IMR-90 (cell line): ENCODE measurements at regions not wholly inside any gene's neighbourhood (a gene's known extent, or its start where the extent isn't known, plus 50 kb on each side); places are given as distances from the start of the nearest gene placed in this dataset.

Experiments
- ATAC-seq: fragments of 200-7000 bp; cut with Tn5 transposase; 2 replicates; pipeline ENCODE4 v1.9.1; 2020; ENCODE audit warnings: low read depth, mild to moderate bottlenecking, moderate library complexity
- BruUV-seq: library from RNA; stranded (reverse); fragments of 400-500 nt; replicated peaks from 2 replicates; lab custom pipeline; 2021; lab: Mats Ljungman, UMichigan
- CTCF ChIA-PET: fragments of 300-600 bp; formaldehyde crosslinking; extraction: SDS; loops from one replicate; lab custom pipeline; 2021; ENCODE audit warnings: antibody characterized with exemption; lab: Yijun Ruan, JAX
- POLR2A ChIA-PET: fragments of 300-600 bp; sonication (Branson Sonifier 250); formaldehyde crosslinking; loops from one replicate; lab custom pipeline; 2022; ENCODE audit warnings: antibody characterized with exemption; ENCODE audit not compliant: unreplicated experiment; lab: Charles Lee
- DNase-seq: peaks from one replicate; pipeline ENCODE4 v3.0.0; 2013
- H2AFZ ChIP-seq: replicated peaks from 2 replicates; pipeline ENCODE3; 2013; ENCODE audit warnings: low read length, mild to moderate bottlenecking; ENCODE audit not compliant: poor library complexity
- H2AK5ac ChIP-seq: 2 replicates; pipeline ENCODE4 v1.6.1; 2013; ENCODE audit warnings: low read depth, low read length, inconsistent platforms
- H2AK9ac ChIP-seq: replicated peaks from 2 replicates; pipeline ENCODE3; 2013; ENCODE audit warnings: mild to moderate bottlenecking, low read depth, low read length, moderate library complexity; ENCODE audit not compliant: poor library complexity
- H2BK120ac ChIP-seq: 2 replicates; pipeline ENCODE4 v1.6.1; 2013; ENCODE audit warnings: low read depth, low read length, inconsistent platforms
- H2BK15ac ChIP-seq: 3 replicates; pipeline ENCODE4 v1.6.1; 2013; ENCODE audit warnings: low read depth, low read length, inconsistent platforms
- H2BK20ac ChIP-seq: 2 replicates; pipeline ENCODE4 v1.6.1; 2013; ENCODE audit warnings: low read depth, mild to moderate bottlenecking, inconsistent platforms, low read length, moderate library complexity
- H2BK5ac ChIP-seq: 2 replicates; pipeline ENCODE4 v1.6.1; 2013; ENCODE audit warnings: mild to moderate bottlenecking, low read depth, low read length, inconsistent platforms; ENCODE audit not compliant: poor library complexity, severe bottlenecking
- H3K14ac ChIP-seq: replicated peaks from 2 replicates; pipeline ENCODE4 v1.6.1; 2013; ENCODE audit warnings: low read depth, low read length, inconsistent platforms
- H3K18ac ChIP-seq: 2 replicates; pipeline ENCODE4 v1.6.1; 2013; ENCODE audit warnings: low read depth, low read length, control low read depth
- H3K23ac ChIP-seq: 2 replicates; pipeline ENCODE4 v1.6.1; 2013; ENCODE audit warnings: low read depth, low read length, inconsistent platforms
- H3K27ac ChIP-seq: 2 replicates; pipeline ENCODE4 v1.5.1; 2013; ENCODE audit warnings: mild to moderate bottlenecking, control low read depth, low read length; ENCODE audit not compliant: insufficient read depth
- H3K27me3 ChIP-seq: 2 replicates; pipeline ENCODE4 v1.6.1; 2013; ENCODE audit warnings: low read length; ENCODE audit not compliant: control insufficient read depth, insufficient read depth
- H3K36me3 ChIP-seq: 2 replicates; pipeline ENCODE4 v1.6.1; 2013; ENCODE audit warnings: low read length, mixed read lengths; ENCODE audit not compliant: control insufficient read depth, insufficient read depth
- H3K4ac ChIP-seq: 2 replicates; pipeline ENCODE4 v1.6.1; 2013; ENCODE audit warnings: low read depth, low read length, inconsistent platforms
- H3K4me1 ChIP-seq: 2 replicates; pipeline ENCODE4 v1.6.1; 2013; ENCODE audit warnings: low read length, mixed read lengths; ENCODE audit not compliant: control insufficient read depth, insufficient read depth
- H3K4me2 ChIP-seq: 2 replicates; pipeline ENCODE4 v1.6.1; 2013; ENCODE audit warnings: low read depth, mild to moderate bottlenecking, control low read depth, low read length, moderate library complexity
- H3K4me3 ChIP-seq: 2 replicates; pipeline ENCODE4 v1.5.1; 2013; ENCODE audit warnings: low read depth, mild to moderate bottlenecking, control low read depth, low read length, moderate library complexity; ENCODE audit not compliant: insufficient read depth
- H3K56ac ChIP-seq: 2 replicates; pipeline ENCODE4 v1.6.1; 2013; ENCODE audit warnings: low read length, inconsistent platforms; ENCODE audit not compliant: insufficient read depth; ENCODE audit errors: extremely low read depth
- H3K79me1 ChIP-seq, 2 experiments: 2 replicates each; pipeline ENCODE4 v1.6.1; 2013; ENCODE audit warnings: low read length in 2 of 2, inconsistent platforms in 1 of 2, low read depth in 1 of 2
- H3K9ac ChIP-seq: 2 replicates; pipeline ENCODE4 v1.6.1; 2013; ENCODE audit warnings: low read depth, low read length, control low read depth
- H3K9me1 ChIP-seq: 2 replicates; pipeline ENCODE4 v1.6.1; 2013; ENCODE audit warnings: low read length, inconsistent platforms; ENCODE audit not compliant: insufficient read depth
- H3K9me3 ChIP-seq: 2 replicates; pipeline ENCODE4 v1.6.1; 2013; ENCODE audit warnings: low read length; ENCODE audit not compliant: control insufficient read depth, insufficient read depth
- H4K20me1 ChIP-seq: 2 replicates; pipeline ENCODE4 v1.6.1; 2013; ENCODE audit warnings: low read length, inconsistent platforms; ENCODE audit not compliant: insufficient read depth
- H4K5ac ChIP-seq: 2 replicates; pipeline ENCODE4 v1.6.1; 2013; ENCODE audit warnings: mild to moderate bottlenecking, low read depth, low read length, control low read depth
- H4K8ac ChIP-seq, 2 experiments: 2 replicates each; pipeline ENCODE4 v1.6.1; 2013; ENCODE audit warnings: low read depth in 2 of 2, low read length in 2 of 2, control low read depth in 1 of 2, inconsistent platforms in 1 of 2
- H4K91ac ChIP-seq: 2 replicates; pipeline ENCODE4 v1.6.1; 2013; ENCODE audit warnings: low read depth, low read length, inconsistent platforms; ENCODE audit not compliant: insufficient read depth
- CEBPB ChIP-seq: IDR thresholded peaks from 2 replicates; pipeline ENCODE4 v1.6.1; 2012; ENCODE audit warnings: low read depth, low read length, improper control_type of control experiment
- CHD1 ChIP-seq: IDR thresholded peaks from 2 replicates; pipeline ENCODE4 v1.6.1; 2012; ENCODE audit warnings: low read depth, low read length, improper control_type of control experiment
- RFX5 ChIP-seq: IDR thresholded peaks from 2 replicates; pipeline ENCODE4 v1.8.0; 2012; ENCODE audit warnings: low read depth, mild to moderate bottlenecking, low read length, moderate library complexity
- SMC3 ChIP-seq: fragments of 150-350 bp; IDR thresholded peaks from 2 replicates; pipeline ENCODE4 v1.6.1; 2016; ENCODE audit warnings: low read depth, mild to moderate bottlenecking, antibody characterized with exemption, low read length, moderate library complexity
- USF2 ChIP-seq: fragments of 150-350 bp; IDR thresholded peaks from 2 replicates; pipeline ENCODE4 v1.6.1; 2017; ENCODE audit warnings: mild to moderate bottlenecking, antibody characterized with exemption, low read length, low read depth
- WGBS, 2 experiments: methylation state at CpG; one replicate each; pipeline versions ENCODE4 v1.1.5 to v1.1.7; 2013; ENCODE audit warnings: missing lambda C conversion rate in 2 of 2; ENCODE audit not compliant: insufficient read length in 1 of 2; ENCODE audit errors: extremely low coverage in 2 of 2; 5-methylcytosine and 5-hydroxymethylcytosine counted together
- dilution Hi-C: fragments of 300-500 bp; cut with HindIII; formaldehyde crosslinking; loops from one replicate; pipeline ENCODE4 v1.14.3; 2018; ENCODE audit warnings: low sequenced_read_pairs; ENCODE audit not compliant: unreplicated experiment
- in situ Hi-C: fragments of 300-500 bp; cut with MboI; formaldehyde crosslinking; loops from 3 replicates; pipeline ENCODE4 v1.14.3; 2019; ENCODE audit warnings: low sequenced_read_pairs, inconsistent platforms, mixed read lengths
- intact Hi-C: fragments of 100-400 bp; cut with micrococcal nuclease; formaldehyde crosslinking; loops from 2 replicates; pipeline ENCODE4 v1.10.0; 2022

- no peak overlapping the region for H2BK5ac ChIP-seq
- intact Hi-C loops, result no loop called here
- no peak overlapping the region; the same call in 2 of the 3 replicates for H2BK15ac ChIP-seq
- no peak overlapping the region for H3K14ac ChIP-seq
- H3K36me3 ChIP-seq, result no peaks in the 10 kb centered on the region
- DNase-seq (no peak), ATAC-seq (0 out of 2 replicates have a peak, but pooled peaks have one; percentile 35)
- H3K9ac ChIP-seq, result no peak overlapping the region
- H4K8ac ChIP-seq, result no peak overlapping the region
- H3K4me2 ChIP-seq, result no peak overlapping the region
- H4K5ac ChIP-seq, result no peak overlapping the region
- no peaks in the 10 kb centered on the region for H3K79me1 ChIP-seq
- H3K4ac ChIP-seq, result no peak overlapping the region
- H3K9me3 ChIP-seq, result no peaks in the 10 kb centered on the region
- no peak overlapping the region for H3K18ac ChIP-seq
- H4K91ac ChIP-seq, result no peak overlapping the region
- TF ChIP-seq SMC3, result no peak
- TF ChIP-seq CEBPB, result peak; percentile 30; the same call in 1 of the 2 replicates
- TF ChIP-seq USF2, result no peak
- TF ChIP-seq CHD1, result no peak
- TF ChIP-seq RFX5, result no peak
- in situ Hi-C loops, result no loop called here
- H3K56ac ChIP-seq, result no peak overlapping the region
- H2AK9ac ChIP-seq, result no peak overlapping the region
- CTCF ChIA-PET, result interaction anchor here (0.6 kb wide), 1 partner anchor 16 kb away, joined by 10 read pairs; no protein-coding TSS in a partner anchor
- no peak overlapping the region for H2BK120ac ChIP-seq
- no peaks in the 10 kb centered on the region for H3K27me3 ChIP-seq
- H2BK20ac ChIP-seq, result no peak overlapping the region
- H3K27ac ChIP-seq, result no peak overlapping the region
- WGBS, 2 experiments, result no CpG with 5 or more reads among the region's 3 CpGs
- no TSS peak for BruUV-seq
- no peak overlapping the region for H3K4me3 ChIP-seq
- no peak overlapping the region for H2AFZ ChIP-seq
- no peaks in the 10 kb centered on the region for H4K20me1 ChIP-seq
- H3K4me1 ChIP-seq, result peaks cover 7% of the 10 kb centered on the region
- no peak overlapping the region for H3K23ac ChIP-seq
- H2AK5ac ChIP-seq, result no peak overlapping the region
- no peaks in the 10 kb centered on the region for H3K9me1 ChIP-seq
- dilution Hi-C loops, result no loop called here
- POLR2A ChIA-PET, result no interaction called here
Observed at GRCh38 chr4:141435446-141436225, 200.7 kb upstream of the IL15 start.
